ENCODE measurements at regions not wholly inside any gene's neighbourhood (a gene's known extent, or its start where the extent isn't known, plus 50 kb on each side); places are given as distances from the start of the nearest gene placed in this dataset.

DNA sequence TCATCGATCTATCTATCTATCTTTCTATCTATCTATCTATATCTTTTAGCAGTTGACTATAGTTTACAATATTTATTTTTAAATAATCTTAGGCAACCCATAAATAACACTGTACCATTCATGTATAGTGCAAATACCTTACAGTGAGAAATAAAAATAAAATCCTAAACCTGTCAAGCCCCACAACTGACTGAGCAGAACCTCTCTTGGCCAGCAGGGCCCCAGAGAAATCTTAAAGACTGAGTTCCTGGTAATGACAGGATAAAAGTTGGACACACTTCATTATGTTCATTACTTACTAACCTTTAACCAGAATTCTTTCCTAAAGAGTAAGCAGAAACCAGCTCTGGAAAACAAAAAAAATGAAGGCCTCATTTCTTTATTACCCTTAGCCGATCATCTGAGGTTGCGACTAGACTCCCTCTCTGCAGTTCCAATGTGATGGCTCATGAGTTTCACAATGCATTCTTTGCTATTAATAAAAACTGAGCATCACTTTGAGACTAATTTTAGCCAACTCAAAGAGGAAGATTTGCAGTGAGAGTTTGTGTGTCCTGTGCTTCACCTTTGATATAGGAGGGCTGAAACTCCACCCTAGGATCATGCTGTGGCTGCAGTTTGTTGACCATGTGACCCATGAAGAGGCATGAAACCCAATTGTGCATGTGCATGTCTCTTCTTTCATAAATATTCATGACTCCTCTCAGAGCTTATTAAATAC is 1072.0 kb downstream of the NSUN3 start:
- TF ChIP-seq, protein P1, sequence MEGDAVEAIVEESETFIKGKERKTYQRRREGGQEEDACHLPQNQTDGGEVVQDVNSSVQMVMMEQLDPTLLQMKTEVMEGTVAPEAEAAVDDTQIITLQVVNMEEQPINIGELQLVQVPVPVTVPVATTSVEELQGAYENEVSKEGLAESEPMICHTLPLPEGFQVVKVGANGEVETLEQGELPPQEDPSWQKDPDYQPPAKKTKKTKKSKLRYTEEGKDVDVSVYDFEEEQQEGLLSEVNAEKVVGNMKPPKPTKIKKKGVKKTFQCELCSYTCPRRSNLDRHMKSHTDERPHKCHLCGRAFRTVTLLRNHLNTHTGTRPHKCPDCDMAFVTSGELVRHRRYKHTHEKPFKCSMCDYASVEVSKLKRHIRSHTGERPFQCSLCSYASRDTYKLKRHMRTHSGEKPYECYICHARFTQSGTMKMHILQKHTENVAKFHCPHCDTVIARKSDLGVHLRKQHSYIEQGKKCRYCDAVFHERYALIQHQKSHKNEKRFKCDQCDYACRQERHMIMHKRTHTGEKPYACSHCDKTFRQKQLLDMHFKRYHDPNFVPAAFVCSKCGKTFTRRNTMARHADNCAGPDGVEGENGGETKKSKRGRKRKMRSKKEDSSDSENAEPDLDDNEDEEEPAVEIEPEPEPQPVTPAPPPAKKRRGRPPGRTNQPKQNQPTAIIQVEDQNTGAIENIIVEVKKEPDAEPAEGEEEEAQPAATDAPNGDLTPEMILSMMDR (IDR thresholded peaks at IDR 0.05) = no peak
- H3K4me3 ChIP-seq = no peak overlapping the region
- H3K9me3 ChIP-seq = no peaks in the 10 kb centered on the region
- intact Hi-C loops (cut with DNase I) = no loop called here
- no peak for DNase-seq
- no peaks in the 10 kb centered on the region for H3K4me1 ChIP-seq
- no peaks in the 10 kb centered on the region for H3K36me3 ChIP-seq
- no peak overlapping the region for H3K27ac ChIP-seq
- H3K27me3 ChIP-seq = no peaks in the 10 kb centered on the region
- H3K9ac ChIP-seq (ENCODE audit: low read depth in 2 of 2, low read length in 2 of 2) = no peak overlapping the region

DNA sequence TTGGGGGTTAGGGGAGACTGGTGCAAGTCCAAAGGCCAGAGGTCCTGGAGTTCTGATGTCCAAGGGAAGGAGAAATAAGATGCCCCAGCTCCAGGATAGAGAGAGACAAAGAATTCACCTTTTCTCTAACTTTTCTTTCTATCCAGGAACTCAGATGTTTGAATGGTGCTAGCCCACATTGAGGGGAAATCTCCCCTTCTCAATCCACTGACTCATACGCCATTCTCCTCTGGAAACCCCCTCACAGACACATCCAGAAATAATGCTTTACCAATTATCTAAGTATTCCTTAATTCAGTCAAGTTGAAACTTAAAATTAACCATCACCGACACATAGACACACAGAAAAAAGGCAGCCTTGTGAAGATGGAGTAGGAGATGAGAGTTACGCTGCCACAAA is 1085.2 kb downstream of the NSUN3 start:
- Histone ChIP-seq H3K4me3 (no peak overlapping the region), H3K27ac (no peak overlapping the region), H3K4me1 (no peaks in the 10 kb centered on the region), H3K27me3 (no peaks in the 10 kb centered on the region), H3K9ac (ENCODE audit: low read depth in 2 of 2, low read length in 2 of 2) (no peak overlapping the region), H3K9me3 (no peaks in the 10 kb centered on the region), H3K36me3 (no peaks in the 10 kb centered on the region)
- intact Hi-C loops (cut with DNase I) = no loop called here
- TF ChIP-seq, protein P1 (IDR thresholded peaks at IDR 0.05) = no peak
- no peak for DNase-seq

GRCh38 chr3:95151590-95151989 is 1088.7 kb downstream of the NSUN3 start:
- Histone ChIP-seq H3K36me3 (no peaks in the 10 kb centered on the region), H3K4me1 (no peaks in the 10 kb centered on the region), H3K27ac (no peak overlapping the region), H3K9me3 (no peaks in the 10 kb centered on the region), H3K27me3 (no peaks in the 10 kb centered on the region), H3K9ac (ENCODE audit: low read depth in 2 of 2, low read length in 2 of 2) (no peak overlapping the region), H3K4me3 (no peak overlapping the region)
- intact Hi-C loops (cut with DNase I) = no loop called here
- no peak for DNase-seq
- TF ChIP-seq, protein P1 (IDR thresholded peaks at IDR 0.05) = no peak

GRCh38 chr3:95154766-95155165 is 1091.9 kb downstream of the NSUN3 start:
- no peak overlapping the region for H3K9ac ChIP-seq (ENCODE audit: low read depth in 2 of 2, low read length in 2 of 2)
- no peaks in the 10 kb centered on the region for H3K36me3 ChIP-seq
- intact Hi-C loops (cut with DNase I) = no loop called here
- no peak for DNase-seq
- no peaks in the 10 kb centered on the region for H3K4me1 ChIP-seq
- H3K27me3 ChIP-seq = no peaks in the 10 kb centered on the region
- H3K27ac ChIP-seq = no peak overlapping the region
- TF ChIP-seq, protein P1 (IDR thresholded peaks at IDR 0.05) = no peak
- H3K4me3 ChIP-seq = no peak overlapping the region
- H3K9me3 ChIP-seq = no peaks in the 10 kb centered on the region

GRCh38 chr3:95162794-95163193 is 1099.9 kb downstream of the NSUN3 start:
- no peaks in the 10 kb centered on the region for H3K36me3 ChIP-seq
- H3K4me3 ChIP-seq = no peak overlapping the region
- no peak for DNase-seq
- TF ChIP-seq, protein P1 (IDR thresholded peaks at IDR 0.05) = no peak
- H3K27ac ChIP-seq = no peak overlapping the region
- H3K9me3 ChIP-seq = no peaks in the 10 kb centered on the region
- H3K4me1 ChIP-seq = no peaks in the 10 kb centered on the region
- intact Hi-C loops (cut with DNase I) = no loop called here
- no peaks in the 10 kb centered on the region for H3K27me3 ChIP-seq
- no peak overlapping the region for H3K9ac ChIP-seq (ENCODE audit: low read depth in 2 of 2, low read length in 2 of 2)
